Amniotic stem cell (primary cell): ENCODE measurements at regions not wholly inside any gene's neighbourhood (a gene's known extent, or its start where the extent isn't known, plus 50 kb on each side); places are given as distances from the start of the nearest gene placed in this dataset.
A peak's percentile ranks its signal among the peaks of the same experiment; 100 is the strongest.

Experiments
- DNase-seq: peaks from one replicate; lab custom pipeline; 2025; lab: John Stamatoyannopoulos, UW

DNA sequence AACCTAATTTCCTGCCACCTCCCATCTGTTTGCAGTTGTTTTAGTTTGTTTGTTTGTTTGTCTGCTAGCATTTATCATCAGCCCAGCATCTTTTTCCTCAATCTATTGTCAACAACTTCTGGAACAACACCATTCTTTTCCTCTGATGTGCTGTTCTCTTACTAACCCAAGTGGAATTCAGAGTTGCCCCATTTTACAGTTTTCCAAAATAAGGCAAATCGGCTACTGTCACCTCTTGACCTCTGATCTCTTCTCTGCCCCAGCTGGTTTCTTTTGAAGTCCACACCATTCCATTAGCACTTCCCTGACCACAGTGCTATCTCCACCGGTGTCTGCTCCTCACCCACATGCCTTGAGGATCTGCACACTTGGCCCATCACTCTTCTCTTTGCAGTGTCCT, 102.4 kb downstream of the EFNB2 start:
- DNase-seq = no peak

DNA sequence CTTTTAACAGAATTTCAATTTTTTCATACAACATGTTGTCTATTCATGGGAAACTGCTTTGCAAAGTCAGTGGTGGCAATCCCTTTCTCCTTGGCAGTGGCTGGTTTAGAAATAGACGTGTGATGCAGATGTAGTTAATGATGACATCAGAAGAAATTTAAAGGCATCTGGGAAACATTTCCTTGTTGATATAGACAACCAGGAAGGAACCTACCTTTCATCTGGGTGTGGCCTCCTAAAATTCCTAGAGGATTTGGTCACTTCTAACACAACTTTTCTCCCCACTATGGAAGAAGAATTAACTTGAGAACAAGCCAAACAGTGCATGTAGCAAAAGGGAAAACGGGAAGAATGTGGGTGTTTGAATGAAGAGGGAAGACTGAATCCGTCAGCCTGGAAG, 102.8 kb downstream of the EFNB2 start:
- no peak for DNase-seq

DNA sequence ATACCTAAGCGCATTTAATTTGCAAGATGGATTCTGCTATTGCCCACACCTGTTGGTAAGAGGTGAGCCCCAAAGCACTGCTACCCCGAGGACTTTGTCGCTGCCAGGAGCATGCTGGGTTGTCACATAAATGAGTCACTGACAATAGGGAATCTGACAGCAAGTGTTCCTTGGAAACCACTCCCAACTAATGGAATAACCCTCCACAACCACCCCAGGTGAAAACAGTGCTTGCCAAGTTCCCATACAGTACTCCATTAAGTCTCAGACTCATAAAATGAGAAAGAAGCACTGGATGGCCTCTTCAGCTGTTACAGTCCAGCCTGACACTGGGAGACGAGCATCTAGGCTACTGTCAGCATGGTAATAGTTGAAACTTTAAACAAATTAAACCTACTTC, 108.6 kb downstream of the EFNB2 start:
- no peak for DNase-seq

DNA sequence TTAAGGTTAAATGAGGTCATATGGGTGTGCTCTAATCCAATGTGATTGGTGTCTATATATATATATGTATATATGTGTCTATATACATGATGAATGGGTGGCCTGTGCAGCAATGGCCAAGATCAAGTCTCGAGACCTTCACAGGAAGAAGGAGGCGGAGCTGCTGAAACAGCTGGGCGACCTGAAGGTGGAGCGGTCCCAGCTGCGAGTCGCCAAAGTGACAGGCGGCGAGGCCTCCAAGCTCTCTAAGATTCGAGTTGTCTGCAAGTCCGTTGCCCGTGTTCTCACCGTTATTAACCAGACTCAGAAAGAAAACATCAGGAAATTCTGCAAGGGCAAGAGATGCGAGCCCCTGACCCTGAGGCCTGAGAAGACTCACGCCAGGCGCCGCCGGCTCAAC, 109.8 kb downstream of the EFNB2 start:
- DNase-seq = no peak

DNA sequence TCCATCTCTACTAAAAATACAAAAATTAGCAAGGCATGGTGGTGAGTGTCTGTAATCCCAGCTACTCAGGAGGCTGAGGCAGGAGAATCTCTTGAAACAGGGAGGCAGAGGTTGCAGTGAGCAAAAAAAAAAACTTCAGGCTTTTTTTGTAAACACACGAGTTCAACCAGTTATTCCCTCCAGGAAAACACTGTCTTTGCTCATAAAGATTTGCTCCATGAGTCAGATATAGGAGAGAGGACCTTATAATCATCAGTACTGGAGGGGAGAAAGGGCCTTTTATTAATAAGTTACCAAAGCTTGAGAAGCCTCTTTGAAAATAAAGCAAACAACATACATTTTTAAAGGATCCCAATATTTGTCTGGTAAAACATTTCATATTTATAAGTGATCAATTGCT, 110.7 kb downstream of the EFNB2 start:
- no peak for DNase-seq

DNA sequence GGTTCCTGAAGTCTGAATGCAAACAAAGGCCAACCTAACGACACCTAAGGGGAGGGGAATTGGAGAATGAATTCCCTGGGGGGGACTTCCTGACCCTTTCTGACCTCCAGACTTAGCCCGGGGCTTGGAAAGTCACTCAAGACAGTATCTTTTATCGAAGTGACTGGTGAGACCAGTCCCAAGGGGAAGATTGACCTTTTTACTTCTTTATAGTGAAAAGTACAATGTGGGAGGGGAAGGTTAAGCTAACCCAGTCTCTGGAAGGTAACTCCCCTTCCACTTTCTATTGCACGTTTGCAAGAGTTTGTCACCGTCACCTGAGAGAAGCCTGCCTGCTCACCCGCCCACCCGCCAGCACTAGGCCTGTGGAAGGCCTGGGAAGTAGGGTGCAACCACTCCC, 111.9 kb downstream of the EFNB2 start:
- DNase-seq = no peak

DNA sequence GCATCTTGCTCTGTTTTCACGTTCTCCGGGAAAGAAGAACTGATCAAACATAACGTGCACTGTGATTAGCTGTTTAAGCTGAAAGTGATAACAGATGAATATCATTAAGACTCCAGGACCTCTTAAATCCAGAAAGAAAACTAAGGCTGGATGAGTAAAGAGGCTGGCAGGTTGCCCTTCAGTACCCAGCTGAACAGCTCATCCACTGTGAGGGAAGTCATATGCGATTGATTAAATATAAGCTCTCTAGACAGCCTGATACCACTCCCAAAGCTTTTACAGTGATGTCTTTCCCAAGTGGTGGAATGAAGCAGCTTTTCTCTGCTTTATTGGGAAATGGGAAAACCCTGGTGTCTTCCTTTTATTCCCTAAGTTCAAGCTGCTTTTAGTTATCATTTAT, 116.9 kb downstream of the EFNB2 start:
- peak; percentile 73 for DNase-seq

DNA sequence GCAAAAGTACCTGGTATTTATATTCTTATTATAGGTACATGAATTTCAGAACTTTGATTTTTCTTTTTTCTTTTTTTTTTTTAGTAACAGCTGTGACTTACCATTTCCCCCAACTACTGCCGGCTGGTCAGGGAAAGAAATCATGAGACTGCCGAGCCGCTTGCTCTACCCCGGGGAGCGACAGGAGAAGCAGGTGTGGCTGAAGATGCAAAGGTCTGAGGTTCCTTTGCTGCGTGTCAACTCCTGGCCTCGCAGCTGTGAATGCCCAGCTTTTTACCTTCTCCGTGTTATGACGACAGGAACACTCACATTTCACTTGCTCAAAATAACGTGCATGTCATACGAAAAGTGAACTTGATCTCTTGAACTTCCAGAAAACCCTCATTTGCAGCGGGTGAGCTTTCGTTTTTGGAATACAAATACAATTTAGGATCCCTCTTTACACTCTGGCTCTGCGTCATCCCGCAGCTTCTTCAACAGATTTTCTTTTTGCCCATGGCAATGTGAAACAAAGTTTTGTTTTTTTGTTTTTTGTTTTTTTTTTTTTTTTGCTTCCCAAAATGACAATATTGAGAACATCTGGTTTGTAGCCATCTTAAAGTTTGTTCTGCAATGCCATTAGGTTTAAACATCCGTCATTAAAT, 117.9 kb downstream of the EFNB2 start:
- no peak for DNase-seq

DNA sequence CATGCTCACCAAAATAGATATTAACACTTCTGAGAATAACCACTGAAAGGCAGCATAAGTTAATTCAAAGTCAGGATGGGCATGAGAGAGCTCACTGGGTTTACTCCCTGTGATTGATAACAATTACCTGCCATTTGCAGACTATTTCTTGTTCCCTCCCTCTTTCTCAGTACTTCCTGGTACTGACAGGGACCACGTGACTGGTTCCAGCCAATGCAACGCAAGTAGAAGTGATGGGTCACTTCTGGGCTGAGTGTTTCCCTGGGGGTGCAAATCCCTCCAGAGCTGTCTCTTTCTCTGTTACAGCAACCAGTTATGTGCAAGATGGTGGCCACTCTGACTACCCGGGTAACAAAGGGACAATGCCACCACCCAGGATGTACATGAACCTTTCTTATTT, 118.8 kb downstream of the EFNB2 start:
- no peak for DNase-seq

DNA sequence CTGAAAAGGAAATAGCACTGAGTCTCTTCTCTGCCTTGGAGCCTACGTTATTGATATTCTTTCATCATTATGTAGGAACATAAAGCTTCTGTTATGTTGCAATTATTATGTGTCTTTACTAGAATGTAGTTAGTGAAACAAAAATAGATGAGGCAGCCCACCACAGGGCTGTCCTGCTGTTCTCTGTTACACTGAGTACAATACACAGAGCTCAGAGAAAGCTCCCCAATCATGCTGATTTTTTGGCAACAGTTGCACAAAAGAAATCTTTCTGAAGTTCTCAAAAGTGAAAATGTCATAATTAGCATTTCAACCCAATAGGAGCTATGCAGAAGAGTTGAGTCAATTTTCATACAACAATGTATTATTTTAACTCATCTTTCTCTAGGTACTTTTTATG, 119.5 kb downstream of the EFNB2 start:
- no peak for DNase-seq

DNA sequence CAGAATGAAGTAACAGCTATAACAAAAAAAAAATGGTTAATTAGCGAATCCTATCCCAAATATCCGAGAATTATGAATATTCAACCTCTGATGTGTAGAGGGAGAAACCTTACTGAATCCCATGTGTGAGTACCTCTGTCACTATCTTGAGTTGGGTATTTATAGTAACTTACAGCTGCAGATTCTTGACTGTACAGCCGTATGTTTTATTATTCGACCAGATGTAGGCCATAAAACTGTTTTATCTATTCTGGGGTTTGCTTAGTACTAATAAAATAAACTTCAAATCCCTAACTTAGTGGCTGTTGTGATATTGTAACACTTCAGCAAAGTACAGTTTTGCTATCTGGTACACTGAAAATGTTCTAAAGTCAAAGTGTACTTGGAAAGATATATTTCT, 120.0 kb downstream of the EFNB2 start:
- DNase-seq = no peak

DNA sequence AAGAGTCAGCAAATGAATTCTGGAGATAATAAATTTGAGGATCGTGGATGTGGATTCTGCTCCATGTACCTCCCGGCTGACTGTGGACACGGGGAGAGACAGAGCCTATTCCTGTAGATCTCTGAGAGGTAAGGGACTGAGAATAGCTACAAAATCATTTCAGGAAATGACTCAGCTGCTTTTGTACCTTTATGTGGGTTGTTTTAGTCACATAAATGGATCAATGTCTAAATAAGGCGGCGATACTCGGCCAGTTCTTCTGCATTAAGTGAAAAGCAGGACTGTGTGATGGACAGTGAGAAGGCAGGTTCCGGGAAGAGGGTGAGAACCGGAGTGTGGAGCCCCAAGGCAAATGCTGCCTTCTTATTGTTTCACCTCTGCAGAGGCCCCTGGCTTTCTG, 128.1 kb downstream of the EFNB2 start:
- no peak for DNase-seq

DNA sequence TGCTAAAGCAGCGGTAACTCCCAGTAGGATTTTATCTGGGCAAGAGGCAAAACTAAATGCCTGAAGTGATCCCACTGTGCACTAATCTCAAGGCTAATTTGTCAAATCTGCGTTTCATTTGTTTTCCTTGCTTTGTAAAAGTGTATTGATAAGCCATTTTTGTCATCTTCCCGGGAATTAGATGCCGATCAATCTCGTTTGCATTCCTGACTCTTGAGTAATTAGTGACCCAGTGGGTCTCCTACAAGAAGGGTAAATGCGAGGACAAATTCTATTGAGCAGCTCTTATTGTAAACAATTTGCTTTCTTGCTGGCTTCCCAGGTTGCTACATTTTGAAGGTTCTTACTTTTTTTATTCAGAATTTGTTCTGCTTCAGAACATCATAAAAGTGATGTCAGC, 129.7 kb downstream of the EFNB2 start:
- DNase-seq = no peak

DNA sequence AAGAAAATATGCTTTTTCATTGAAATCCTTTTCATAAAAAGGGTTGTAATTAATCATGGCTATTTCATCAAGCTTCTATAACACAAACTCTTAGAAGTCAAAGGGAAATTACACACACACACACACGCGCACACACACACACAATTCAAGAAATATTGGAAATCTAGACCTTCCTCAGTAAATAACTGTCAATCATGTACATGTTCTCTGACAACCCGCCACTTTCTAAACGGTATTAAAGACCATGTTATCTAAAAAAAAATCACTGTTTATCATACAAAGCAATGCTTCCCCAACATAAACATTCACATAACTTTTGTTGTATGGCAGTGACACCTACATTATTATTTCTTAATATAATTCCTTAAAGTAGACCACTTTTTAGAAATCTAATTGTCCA, 132.2 kb downstream of the EFNB2 start:
- no peak for DNase-seq

DNA sequence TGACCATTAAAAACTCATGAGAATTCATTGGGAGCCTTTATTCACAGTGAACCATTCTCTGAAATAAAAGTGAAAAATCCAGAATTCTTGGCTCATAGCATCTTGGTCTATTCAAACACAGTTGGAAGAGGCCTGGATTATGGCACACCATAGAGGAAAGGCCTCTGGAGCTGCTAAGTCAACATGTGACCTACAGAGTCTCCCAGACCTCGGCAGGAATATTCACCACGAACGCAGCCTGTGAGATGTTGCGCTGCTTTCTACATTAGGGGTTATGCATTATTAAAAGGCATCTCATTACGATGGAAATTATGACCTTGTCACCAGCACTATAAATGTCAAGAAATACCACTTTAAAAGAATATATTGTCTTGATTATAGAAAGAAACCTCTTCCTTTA, 132.6 kb downstream of the EFNB2 start:
- DNase-seq = no peak

DNA sequence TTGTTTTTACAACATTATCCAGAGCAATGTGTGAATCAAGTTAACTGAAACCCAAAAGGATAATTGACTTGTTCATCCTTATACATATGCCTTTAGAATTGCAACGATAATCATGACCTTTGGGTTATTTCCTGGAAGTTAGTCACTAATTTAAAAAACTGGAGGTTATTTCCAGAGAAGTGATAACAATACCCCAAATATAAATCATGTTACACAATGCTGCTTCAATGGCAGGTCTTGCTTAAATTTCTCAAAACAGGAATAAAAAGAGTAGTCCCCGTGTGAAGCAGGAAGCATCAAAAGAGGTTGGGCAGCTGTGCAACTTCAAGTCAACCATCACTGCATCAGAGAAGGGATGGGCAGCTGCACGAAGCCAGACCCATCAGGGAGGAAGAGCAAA, 134.4 kb downstream of the EFNB2 start:
- DNase-seq = no peak

DNA sequence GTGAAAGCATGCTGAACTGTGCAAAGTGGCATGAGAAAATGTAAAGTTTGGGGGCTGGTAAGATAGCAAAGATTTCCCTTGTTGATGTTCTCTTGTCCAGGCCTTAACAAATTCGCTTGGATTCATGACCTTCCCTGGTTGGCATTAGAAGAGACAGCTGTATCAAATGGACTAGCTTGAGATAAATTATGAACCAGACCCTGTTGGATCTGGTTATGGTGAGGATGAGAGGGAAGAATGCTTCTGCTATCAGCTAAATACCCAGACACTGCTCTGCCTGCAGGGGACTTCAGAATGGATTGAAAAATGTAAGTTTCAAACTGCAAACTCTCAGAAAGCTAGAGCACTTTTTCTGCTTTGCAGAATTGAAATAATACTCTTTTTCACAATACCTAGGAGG, 135.2 kb downstream of the EFNB2 start:
- no peak for DNase-seq

DNA sequence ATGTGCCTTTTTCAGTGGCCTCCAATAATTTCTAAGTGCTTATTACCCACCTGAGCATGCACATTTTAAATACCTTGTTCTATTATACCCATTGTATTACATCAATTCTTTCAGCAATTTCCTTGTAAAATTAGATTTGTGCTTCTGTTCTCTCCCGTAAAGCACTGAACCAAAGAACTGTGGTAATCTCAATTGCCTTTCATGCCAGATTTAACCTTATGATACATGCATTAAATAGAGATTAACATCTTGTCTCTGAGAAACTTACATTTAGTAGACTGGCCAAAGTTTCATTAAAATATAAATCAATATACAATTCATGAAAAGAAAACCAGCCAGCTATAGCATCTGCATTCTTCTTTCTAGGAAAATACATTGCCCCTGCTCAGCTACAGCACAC, 137.2 kb downstream of the EFNB2 start:
- DNase-seq = no peak

DNA sequence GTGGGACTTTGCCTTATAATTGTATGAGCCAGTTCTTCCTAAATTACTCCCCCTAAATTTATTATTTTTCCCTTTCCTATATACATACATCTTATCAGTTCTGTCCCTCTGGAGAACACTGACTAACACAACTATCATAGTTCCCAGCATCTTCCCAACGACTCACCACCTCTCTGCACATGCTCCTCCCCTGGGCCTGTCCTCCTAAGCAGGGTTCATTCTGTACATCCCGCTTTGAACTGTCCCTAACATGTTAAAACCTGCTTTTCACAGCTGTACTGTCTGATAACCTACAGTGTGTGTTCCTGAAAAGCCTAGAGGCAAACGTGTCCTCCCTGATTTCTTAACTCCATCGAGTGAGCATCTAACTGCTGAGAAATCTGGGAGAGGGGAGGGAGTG, 141.7 kb downstream of the EFNB2 start:
- no peak for DNase-seq

DNA sequence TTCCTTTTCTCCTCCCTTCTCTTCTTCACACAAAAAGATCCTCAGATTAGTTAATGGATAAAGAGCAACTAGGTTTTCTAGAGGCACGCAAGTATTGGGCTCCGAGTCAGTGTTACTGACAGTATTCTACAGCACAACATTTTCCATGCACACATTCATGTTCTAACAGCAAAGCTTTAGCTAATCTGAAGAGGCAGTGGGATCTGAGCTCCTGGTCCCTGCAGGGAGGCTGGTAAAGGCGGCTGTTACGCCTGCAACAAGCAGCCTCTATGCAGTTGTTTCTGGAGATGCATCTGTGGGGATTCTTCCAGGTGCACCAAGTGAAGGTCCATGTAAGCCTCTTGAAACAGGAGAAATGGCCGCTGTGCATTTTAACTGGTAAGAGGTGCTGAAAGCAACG, 143.8 kb downstream of the EFNB2 start:
- no peak for DNase-seq

DNA sequence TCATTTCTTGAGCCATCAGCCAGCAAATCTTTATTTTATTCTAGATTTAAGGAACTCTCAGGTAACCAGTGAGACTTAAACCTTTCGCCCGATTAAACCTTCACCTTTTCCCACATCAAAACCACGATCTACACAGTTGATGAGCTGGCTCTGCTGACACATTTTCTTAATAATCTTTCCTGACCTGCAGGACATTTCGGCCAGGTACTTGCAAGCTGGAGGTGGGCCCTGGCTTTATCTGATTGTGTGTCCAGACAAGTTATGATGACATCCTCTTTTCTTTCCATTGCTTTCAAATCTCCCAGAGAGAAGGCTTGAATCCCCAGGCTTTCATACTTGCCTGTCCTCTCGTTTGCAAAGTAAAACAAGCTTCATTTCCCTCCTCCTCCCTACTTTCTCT, 144.2 kb downstream of the EFNB2 start:
- DNase-seq = no peak

DNA sequence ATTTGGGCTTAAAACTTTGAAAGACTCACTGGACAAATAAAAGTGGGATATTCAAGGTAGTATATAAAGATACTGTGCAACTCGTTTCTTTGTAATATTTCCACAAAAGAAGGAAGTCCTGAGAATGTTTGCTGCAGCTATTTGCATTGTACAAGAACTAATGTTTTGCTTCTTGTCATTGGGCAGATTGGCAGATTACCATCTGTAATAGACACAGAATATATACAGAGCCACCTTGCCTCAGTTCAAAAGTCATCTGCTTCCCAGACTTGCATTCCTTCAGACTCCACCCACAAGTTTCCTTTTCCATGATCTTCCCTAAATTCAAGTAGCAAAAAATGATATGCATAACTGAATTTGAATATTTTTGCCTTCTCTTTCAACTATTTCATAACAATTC, 145.1 kb downstream of the EFNB2 start:
- no peak for DNase-seq

DNA sequence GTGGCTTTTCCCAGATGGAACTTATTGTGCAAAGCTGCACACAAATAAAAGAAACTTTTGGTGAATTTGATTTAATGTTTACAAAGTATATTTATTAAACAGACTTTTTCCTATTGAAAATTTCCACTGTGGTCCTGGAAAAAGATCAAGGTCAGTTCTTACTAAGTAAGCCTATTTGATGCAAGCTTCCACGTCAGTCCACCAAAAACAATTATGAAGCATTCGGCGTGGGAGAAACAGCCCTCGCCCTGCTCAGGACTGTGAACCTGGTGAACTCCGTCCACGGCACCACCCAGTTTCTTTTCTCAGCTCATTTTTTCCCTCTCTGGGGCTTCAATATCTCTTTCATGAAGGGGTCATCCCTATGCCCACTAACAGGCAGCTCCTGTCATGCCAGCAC, 149.8 kb downstream of the EFNB2 start:
- no peak for DNase-seq

DNA sequence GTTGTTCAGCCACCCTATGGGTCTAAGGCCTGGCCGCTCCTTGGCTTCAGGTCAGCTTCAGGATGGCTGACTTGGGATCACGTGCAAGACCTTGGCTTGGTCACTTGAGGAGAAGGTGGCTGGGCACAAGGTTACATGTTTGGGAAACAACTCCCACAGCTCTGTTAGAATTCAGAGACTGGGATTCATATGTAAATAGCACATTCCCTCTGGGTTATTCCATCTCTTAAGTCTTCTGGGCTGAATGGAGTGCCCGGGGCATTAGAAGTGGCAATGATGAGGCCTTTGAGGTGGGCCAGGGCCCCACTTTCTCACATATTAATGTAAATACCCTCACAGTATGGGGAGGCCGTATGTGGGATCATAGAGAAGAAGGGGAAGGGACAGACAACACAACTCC, 150.9 kb downstream of the EFNB2 start:
- DNase-seq = no peak

DNA sequence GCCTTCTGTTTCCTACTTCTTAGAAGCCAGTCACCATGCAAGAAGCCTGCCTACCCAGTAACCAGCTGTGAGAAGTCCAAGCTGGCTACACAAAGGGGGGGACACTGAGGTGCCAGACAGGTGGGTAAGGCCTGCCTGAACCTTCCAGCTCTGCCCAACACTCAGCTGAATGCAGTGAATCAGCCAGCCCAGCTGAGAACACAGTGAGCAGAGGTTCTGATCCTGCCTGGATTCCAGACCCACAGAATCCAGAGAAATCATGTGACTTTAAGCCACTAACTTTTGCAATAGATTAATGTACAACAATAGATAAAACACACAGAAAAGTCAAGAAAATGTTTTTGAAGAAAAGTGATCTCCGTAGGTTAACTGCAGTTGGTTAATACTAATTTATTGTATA, 151.7 kb downstream of the EFNB2 start:
- no peak for DNase-seq
